HCT116 (cell line): ENCODE measurements at regions not wholly inside any gene's neighbourhood (a gene's known extent, or its start where the extent isn't known, plus 50 kb on each side); places are given as distances from the start of the nearest gene placed in this dataset.

ENCODE experiments used
- ATAC-seq: fragments of 200-7000 bp; cut with Tn5 transposase; 2 replicates; pipeline ENCODE4 v1.9.1; 2020; ENCODE audit warnings: mild to moderate bottlenecking, moderate library complexity
- BruUV-seq: library from RNA; stranded (reverse); fragments of 400-500 nt; replicated peaks from 2 replicates; lab custom pipeline; 2021; lab: Mats Ljungman, UMichigan
- CTCF ChIA-PET: fragments of 300-600 bp; sonication (Branson Sonifier 250); formaldehyde crosslinking; loops from one replicate; lab custom pipeline; 2021; ENCODE audit warnings: antibody characterized with exemption; lab: Charles Lee
- POLR2A ChIA-PET: fragments of 300-600, 350-600 bp; sonication (Branson Sonifier 250); formaldehyde crosslinking; loops from one replicate; lab custom pipeline; 2021; ENCODE audit warnings: antibody characterized with exemption; lab: Charles Lee
- RAD21 ChIA-PET, 2 experiments: fragments of 300-600 bp; sonication (Branson Sonifier 250); formaldehyde crosslinking; loops; one replicate each; lab custom pipeline; 2023; ENCODE audit warnings: low total read pairs in 2 of 2; ENCODE audit not compliant: uncharacterized antibody in 2 of 2, unreplicated experiment in 2 of 2, low non-redundant PET in 1 of 2; lab: Charles Lee
- DNase-seq: peaks from one replicate; pipeline ENCODE4 v3.0.0-alpha.2; 2010; ENCODE audit warnings: low read depth, low spot score
- H2AFZ ChIP-seq: fragments of 200-600 bp; shearing (Covaris generic), sonication (generic); 2 replicates; pipeline ENCODE4 v1.6.1; 2017; ENCODE audit warnings: low read depth, mixed run types, mixed read lengths, antibody characterized with exemption, low read length; ENCODE audit not compliant: poor library complexity, severe bottlenecking
- H3K27ac ChIP-seq: 2 replicates; pipeline ENCODE4 v1.5.1; 2012; ENCODE audit warnings: low read depth, low read length
- H3K27me3 ChIP-seq: fragments of 200-600 bp; sonication (generic); 2 replicates; pipeline ENCODE4 v1.6.1; 2016; ENCODE audit warnings: mixed run types, low read length, mixed read lengths; ENCODE audit not compliant: insufficient read depth
- H3K36me3 ChIP-seq, 2 experiments: fragments of 200-500 bp in 1 of 2; fragments of 200-600 bp in 1 of 2; sonication (Bioruptor generic) in 1 of 2; sonication (generic) in 1 of 2; 2 replicates each; pipeline versions ENCODE4 v1.5.1 to v1.6.1; 2014 to 2016; ENCODE audit warnings: low read length in 2 of 2, inconsistent platforms in 1 of 2, mixed read lengths in 1 of 2, mixed run types in 1 of 2; ENCODE audit not compliant: insufficient read depth in 2 of 2, control insufficient read depth in 1 of 2
- H3K4me1 ChIP-seq, 2 experiments: fragments of 200-600 bp in 1 of 2; sonication (generic) in 1 of 2; 2 replicates each; pipeline versions ENCODE4 v1.5.1 to v1.6.1; 2012 to 2017; ENCODE audit warnings: low read length in 2 of 2, inconsistent platforms in 1 of 2, mild to moderate bottlenecking in 1 of 2, mixed read lengths in 1 of 2, mixed run types in 1 of 2, moderate library complexity in 1 of 2; ENCODE audit not compliant: insufficient read depth in 2 of 2, control insufficient read depth in 1 of 2
- H3K4me2 ChIP-seq: fragments of 200-600 bp; sonication (generic); 2 replicates; pipeline ENCODE4 v1.6.1; 2017; ENCODE audit warnings: mixed run types, low read length, mixed read lengths
- H3K4me3 ChIP-seq, 2 experiments: fragments of 200-600 bp in 1 of 2; sonication (generic) in 1 of 2; replicated peaks in 1 of 2; 2 replicates each; pipeline ENCODE4 v1.5.1; 2011 to 2016; ENCODE audit warnings: low read length in 2 of 2, control low read depth in 1 of 2, low read depth in 1 of 2, mild to moderate bottlenecking in 1 of 2, mixed read lengths in 1 of 2, mixed run types in 1 of 2
- H3K79me2 ChIP-seq: fragments of 200-600 bp; sonication (generic); 2 replicates; pipeline ENCODE4 v1.6.1; 2017; ENCODE audit warnings: mild to moderate bottlenecking, mixed run types, low read length, moderate library complexity, mixed read lengths; ENCODE audit not compliant: insufficient read depth
- H3K9ac ChIP-seq: fragments of 200-600 bp; sonication (generic); 2 replicates; pipeline ENCODE4 v1.6.1; 2016; ENCODE audit warnings: low read length, mixed read lengths
- H3K9me2 ChIP-seq: fragments of 200-600 bp; sonication (generic), shearing (Covaris generic); 2 replicates; pipeline ENCODE4 v1.6.1; 2017; ENCODE audit warnings: mixed run types, mild to moderate bottlenecking, moderate library complexity; ENCODE audit not compliant: insufficient read depth
- H3K9me3 ChIP-seq, 2 experiments: fragments of 200-500 bp in 1 of 2; fragments of 200-600 bp in 1 of 2; sonication (Bioruptor generic) in 1 of 2; sonication (generic) in 1 of 2; 2 replicates each; pipeline ENCODE4 v1.6.1; 2014 to 2017; ENCODE audit warnings: low read length in 2 of 2, mixed read lengths in 2 of 2, inconsistent platforms in 1 of 2, low read depth in 1 of 2, mild to moderate bottlenecking in 1 of 2, mixed run types in 1 of 2, moderate library complexity in 1 of 2; ENCODE audit not compliant: control insufficient read depth in 1 of 2, insufficient read depth in 1 of 2
- H4K20me1 ChIP-seq: fragments of 200-600 bp; sonication (generic), shearing (Covaris generic); 2 replicates; pipeline ENCODE4 v1.6.1; 2017; ENCODE audit warnings: mixed run types, mild to moderate bottlenecking, moderate library complexity; ENCODE audit not compliant: insufficient read depth
- FOSL1 ChIP-seq: IDR thresholded peaks from 2 replicates; pipeline ENCODE4 v1.6.1; 2012; ENCODE audit warnings: low read depth
- POLR2AphosphoS5 ChIP-seq: IDR thresholded peaks from 2 replicates; pipeline ENCODE4 v1.6.1; 2011; ENCODE audit warnings: mild to moderate bottlenecking, low read depth, low read length, moderate library complexity
- RAD21 ChIP-seq: IDR thresholded peaks from 2 replicates; pipeline ENCODE4 v1.6.1; 2012; ENCODE audit warnings: low read depth, mild to moderate bottlenecking
- SIN3A ChIP-seq: IDR thresholded peaks from 2 replicates; pipeline ENCODE4 v1.6.1; 2012; ENCODE audit warnings: low read depth
- SP1 ChIP-seq: IDR thresholded peaks from 2 replicates; pipeline ENCODE4 v1.6.1; 2012; ENCODE audit warnings: low read depth
- TCF7L2 ChIP-seq: IDR thresholded peaks from 2 replicates; pipeline ENCODE4 v1.7.0; 2011; ENCODE audit warnings: borderline replicate concordance, inconsistent platforms; ENCODE audit not compliant: insufficient read depth, insufficient read length; ENCODE audit errors: extremely low read depth
- YY1 ChIP-seq: IDR thresholded peaks from 2 replicates; pipeline ENCODE4 v1.6.1; 2011; ENCODE audit warnings: low read length, low read depth, moderate library complexity, mild to moderate bottlenecking; ENCODE audit not compliant: insufficient replicate concordance; ENCODE audit errors: extremely low read depth
- ZNF274 ChIP-seq: fragments of 200-500 bp; sonication (Bioruptor generic); IDR thresholded peaks from 2 replicates; pipeline ENCODE4 v1.6.1; 2014; ENCODE audit warnings: mild to moderate bottlenecking, low read depth, low read length, inconsistent platforms
- intact Hi-C: fragments of 100-400 bp; cut with micrococcal nuclease; formaldehyde crosslinking; loops from 2 replicates; pipeline ENCODE4 v1.10.0; 2022
- TF ChIP-seq, protein P1 (sequence below): IDR thresholded peaks from 2 replicates; pipeline ENCODE4 v1.6.1; 2012; ENCODE audit warnings: low read depth

DNA sequence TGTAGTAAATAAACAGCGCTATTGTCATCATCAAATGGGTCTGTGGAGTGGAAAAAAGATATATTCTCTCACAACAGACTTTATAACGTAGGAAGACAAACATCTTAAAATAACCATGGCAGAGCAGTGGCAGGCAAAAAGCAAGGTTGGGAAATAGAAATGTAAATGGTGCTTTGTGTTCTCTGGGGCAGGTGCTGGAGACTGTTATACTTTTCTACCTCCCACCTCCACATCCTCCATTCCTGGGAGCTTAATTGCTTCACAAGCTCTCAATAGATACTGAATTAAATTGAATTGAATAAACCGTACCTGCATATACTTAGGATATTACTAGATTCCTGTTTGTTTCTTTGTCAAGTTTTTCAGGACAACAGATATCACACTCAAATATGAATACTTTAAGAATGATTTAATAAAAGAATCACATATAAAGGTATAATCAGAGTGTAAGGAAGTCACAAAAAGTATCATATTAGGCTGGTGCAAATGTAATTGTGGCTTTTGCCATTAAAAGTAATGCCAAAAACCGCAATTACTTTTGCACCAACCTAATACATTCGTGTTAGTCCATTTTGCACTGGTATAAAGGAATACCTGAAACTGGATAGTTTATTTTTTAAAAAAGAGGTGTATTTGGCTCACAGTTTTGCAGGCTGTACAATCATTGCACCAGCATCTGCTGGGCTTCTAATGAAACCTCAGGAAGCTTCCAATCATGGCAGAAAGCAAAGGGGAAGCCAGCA lies 367.3 kb downstream of the GRIA2 start:
- H3K4me2 ChIP-seq, result no peak overlapping the region
- H2AFZ ChIP-seq, result no peak overlapping the region
- no peaks in the 10 kb centered on the region for H3K36me3 ChIP-seq
- H4K20me1 ChIP-seq, result no peaks in the 10 kb centered on the region
- ChIA-PET CTCF (no interaction called here), RAD21 (no interaction called here), POLR2A (no interaction called here)
- H3K79me2 ChIP-seq, result no peaks in the 10 kb centered on the region
- no peaks in the 10 kb centered on the region for H3K9me3 ChIP-seq
- ATAC-seq (no peak), DNase-seq (no peak)
- no peak overlapping the region for H3K9ac ChIP-seq
- no TSS peak for BruUV-seq
- H3K4me1 ChIP-seq, result no peaks in the 10 kb centered on the region
- no peaks in the 10 kb centered on the region for H3K27me3 ChIP-seq
- TF ChIP-seq YY1, result no peak
- TF ChIP-seq FOSL1, result no peak
- TF ChIP-seq ZNF274, result no peak
- no peak for TF ChIP-seq RAD21
- TF ChIP-seq, protein P1, sequence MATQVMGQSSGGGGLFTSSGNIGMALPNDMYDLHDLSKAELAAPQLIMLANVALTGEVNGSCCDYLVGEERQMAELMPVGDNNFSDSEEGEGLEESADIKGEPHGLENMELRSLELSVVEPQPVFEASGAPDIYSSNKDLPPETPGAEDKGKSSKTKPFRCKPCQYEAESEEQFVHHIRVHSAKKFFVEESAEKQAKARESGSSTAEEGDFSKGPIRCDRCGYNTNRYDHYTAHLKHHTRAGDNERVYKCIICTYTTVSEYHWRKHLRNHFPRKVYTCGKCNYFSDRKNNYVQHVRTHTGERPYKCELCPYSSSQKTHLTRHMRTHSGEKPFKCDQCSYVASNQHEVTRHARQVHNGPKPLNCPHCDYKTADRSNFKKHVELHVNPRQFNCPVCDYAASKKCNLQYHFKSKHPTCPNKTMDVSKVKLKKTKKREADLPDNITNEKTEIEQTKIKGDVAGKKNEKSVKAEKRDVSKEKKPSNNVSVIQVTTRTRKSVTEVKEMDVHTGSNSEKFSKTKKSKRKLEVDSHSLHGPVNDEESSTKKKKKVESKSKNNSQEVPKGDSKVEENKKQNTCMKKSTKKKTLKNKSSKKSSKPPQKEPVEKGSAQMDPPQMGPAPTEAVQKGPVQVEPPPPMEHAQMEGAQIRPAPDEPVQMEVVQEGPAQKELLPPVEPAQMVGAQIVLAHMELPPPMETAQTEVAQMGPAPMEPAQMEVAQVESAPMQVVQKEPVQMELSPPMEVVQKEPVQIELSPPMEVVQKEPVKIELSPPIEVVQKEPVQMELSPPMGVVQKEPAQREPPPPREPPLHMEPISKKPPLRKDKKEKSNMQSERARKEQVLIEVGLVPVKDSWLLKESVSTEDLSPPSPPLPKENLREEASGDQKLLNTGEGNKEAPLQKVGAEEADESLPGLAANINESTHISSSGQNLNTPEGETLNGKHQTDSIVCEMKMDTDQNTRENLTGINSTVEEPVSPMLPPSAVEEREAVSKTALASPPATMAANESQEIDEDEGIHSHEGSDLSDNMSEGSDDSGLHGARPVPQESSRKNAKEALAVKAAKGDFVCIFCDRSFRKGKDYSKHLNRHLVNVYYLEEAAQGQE, result no peak
- TF ChIP-seq TCF7L2, result no peak
- no peak for TF ChIP-seq SP1
- no peak for TF ChIP-seq POLR2AphosphoS5
- no peak for TF ChIP-seq SIN3A
- H3K27ac ChIP-seq, result no peak overlapping the region
- H3K9me2 ChIP-seq, result no peaks in the 10 kb centered on the region; the same call in 1 of the 2 replicates
- H3K4me3 ChIP-seq, result no peak overlapping the region
- intact Hi-C loops, result no loop called here
